ENCODE measurements at regions not wholly inside any gene's neighbourhood (a gene's known extent, or its start where the extent isn't known, plus 50 kb on each side); places are given as distances from the start of the nearest gene placed in this dataset.

DNA sequence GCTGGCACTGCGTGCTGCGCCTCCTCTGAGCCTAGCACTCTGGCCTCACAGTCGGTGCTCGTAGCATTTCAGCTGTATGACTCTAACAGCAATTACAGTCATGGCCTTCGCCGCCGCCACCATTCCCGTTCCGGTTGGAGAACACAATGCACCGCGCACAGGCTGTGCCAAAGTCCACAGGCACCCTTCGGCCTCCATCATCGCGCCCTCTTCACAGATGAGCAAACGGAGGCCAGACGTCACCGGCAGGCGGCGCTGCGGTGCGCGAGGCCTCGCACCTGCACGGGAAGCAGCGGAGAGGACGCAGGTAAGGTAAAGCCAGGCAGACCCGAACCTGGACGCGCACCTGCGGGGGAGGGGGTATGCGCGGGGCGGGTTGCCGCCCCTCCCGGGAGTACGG lies 128.9 kb downstream of the BARX1 start:
- Histone ChIP-seq H3K27ac (no peak overlapping the region), H3K9me3 (peaks cover 0 to 15% (median 0%) of the 10 kb centered on the region in 4 donors), H3K4me1 (peaks cover 0 to 7% (median 0%) of the 10 kb centered on the region in 4 donors), H3K27me3 (peaks cover 0 to 36% of the 10 kb centered on the region in 2 donors), H3K36me3 (no peaks in the 10 kb centered on the region), H3K4me3 (no peak overlapping the region)
- WGBS, 2 donors: 40 to 41% methylated on average over 15 to 25 of the region's 36 CpGs
- no peak for TF ChIP-seq POLR2A (IDR thresholded peaks at IDR 0.05)
- peak in 1 of 5 experiments; percentile 7 for TF ChIP-seq CTCF (IDR thresholded peaks at IDR 0.05)
- TF ChIP-seq EP300 (IDR thresholded peaks at IDR 0.05): no peak
- no peak for DNase-seq (ENCODE audit: low spot score in 2 of 2)

DNA sequence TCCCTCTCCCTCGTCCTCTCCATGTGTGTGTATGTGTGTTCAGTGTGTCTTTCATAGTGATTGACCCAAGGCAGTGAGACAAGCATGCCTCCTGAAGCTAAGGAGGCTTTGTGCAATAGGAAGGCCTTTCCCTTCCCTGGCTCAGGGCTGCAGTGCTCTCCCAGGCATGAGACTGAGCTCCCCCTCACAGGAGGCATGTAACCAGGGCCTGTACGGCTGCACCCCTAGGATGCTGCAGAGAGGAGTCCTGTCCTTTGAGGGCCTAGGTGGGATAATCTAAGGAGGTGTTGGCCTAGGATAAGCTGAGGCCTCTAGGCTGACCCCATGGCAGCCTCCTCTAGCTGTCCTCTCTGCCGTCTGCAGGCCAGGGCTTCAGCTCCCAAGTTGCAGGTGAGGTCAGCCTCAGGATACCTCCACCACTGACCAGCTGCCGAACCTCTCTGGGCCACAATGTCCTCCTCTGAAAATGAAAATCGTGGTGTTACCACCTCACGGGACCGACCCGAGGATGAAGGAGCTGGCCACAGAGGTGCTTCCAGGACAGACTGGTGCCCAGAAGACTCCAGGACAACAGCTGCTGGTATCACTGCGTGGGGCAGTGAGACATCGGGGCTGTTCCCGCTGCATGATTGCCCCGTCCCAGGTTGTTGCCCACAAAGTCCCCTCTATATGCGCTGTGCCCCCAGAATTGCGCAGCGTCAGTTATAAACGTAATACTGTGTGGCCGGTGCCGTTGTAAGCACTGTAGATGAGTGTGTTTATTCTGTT lies 129.6 kb downstream of the BARX1 start:
- Histone ChIP-seq H3K4me3 (no peak overlapping the region), H3K27ac (no peak overlapping the region), H3K36me3 (no peaks in the 10 kb centered on the region), H3K27me3 (peaks cover 0 to 33% of the 10 kb centered on the region in 2 donors), H3K9me3 (peaks cover 0 to 22% (median 0%) of the 10 kb centered on the region in 4 donors), H3K4me1 (peaks cover 0 to 7% (median 0%) of the 10 kb centered on the region in 4 donors)
- WGBS, 2 donors: 91% methylated on average over 17 to 18 of the region's 18 CpGs
- no peak for DNase-seq (ENCODE audit: low spot score in 2 of 2)
- TF ChIP-seq CTCF (IDR thresholded peaks at IDR 0.05): no peak
- TF ChIP-seq EP300 (IDR thresholded peaks at IDR 0.05): no peak
- TF ChIP-seq POLR2A (IDR thresholded peaks at IDR 0.05): no peak

DNA sequence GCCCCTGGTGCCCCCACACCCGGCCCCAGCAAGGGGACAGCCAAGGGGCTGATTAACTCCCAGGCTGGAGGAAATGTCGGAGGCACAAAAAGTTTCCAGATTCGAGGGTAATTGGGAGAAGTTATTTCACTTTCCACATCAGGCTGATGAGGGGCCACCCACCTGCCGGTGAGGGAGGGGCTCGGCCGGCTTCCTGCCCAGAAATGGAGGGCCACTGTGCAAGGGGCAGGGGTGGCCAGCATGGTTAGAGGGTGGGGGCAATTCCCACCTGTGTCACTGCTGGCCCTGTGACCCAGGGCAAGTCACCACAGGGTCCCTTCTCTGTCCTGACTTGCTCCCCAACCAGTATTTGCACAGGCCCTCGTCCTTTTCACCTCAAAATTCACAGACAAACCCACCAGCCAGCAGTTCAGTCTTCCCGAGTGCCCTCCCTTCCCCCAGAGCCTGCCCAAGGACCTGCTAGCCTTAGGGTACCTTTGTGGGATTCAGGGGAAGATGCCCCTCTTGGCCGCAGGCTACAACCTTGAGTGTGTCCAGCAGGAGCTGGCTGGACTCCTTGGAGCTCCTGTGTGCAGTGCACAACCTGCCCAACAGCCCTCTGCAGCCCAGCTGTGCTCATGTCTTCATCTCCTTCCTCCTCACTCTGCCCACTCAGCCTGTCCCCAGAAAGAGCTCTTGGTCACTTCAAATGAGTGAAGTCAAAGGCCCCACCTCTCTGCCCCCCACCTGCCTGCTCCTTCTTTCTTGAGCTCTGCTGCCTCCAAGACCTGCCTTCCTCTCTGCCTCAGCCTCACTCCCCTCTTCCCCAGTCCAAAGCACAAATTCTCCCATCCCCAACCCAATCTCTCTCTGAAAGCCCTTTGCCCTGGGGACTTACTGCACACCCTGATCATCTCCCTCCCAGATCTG lies 130.5 kb downstream of the BARX1 start:
- Histone ChIP-seq H3K36me3 (no peaks in the 10 kb centered on the region), H3K27me3 (peaks cover 0 to 30% of the 10 kb centered on the region in 2 donors), H3K27ac (no peak overlapping the region), H3K4me3 (no peak overlapping the region), H3K9me3 (peaks cover 0 to 25% (median 0%) of the 10 kb centered on the region in 4 donors), H3K4me1 (peaks cover 0 to 7% (median 0%) of the 10 kb centered on the region in 4 donors)
- TF ChIP-seq EP300 (IDR thresholded peaks at IDR 0.05) (no peak), CTCF (IDR thresholded peaks at IDR 0.05) (no peak), POLR2A (IDR thresholded peaks at IDR 0.05) (no peak)
- 53 to 70% methylated on average over 9 of the region's 9 CpGs for WGBS, 2 donors
- no peak for DNase-seq (ENCODE audit: low spot score in 2 of 2)

DNA sequence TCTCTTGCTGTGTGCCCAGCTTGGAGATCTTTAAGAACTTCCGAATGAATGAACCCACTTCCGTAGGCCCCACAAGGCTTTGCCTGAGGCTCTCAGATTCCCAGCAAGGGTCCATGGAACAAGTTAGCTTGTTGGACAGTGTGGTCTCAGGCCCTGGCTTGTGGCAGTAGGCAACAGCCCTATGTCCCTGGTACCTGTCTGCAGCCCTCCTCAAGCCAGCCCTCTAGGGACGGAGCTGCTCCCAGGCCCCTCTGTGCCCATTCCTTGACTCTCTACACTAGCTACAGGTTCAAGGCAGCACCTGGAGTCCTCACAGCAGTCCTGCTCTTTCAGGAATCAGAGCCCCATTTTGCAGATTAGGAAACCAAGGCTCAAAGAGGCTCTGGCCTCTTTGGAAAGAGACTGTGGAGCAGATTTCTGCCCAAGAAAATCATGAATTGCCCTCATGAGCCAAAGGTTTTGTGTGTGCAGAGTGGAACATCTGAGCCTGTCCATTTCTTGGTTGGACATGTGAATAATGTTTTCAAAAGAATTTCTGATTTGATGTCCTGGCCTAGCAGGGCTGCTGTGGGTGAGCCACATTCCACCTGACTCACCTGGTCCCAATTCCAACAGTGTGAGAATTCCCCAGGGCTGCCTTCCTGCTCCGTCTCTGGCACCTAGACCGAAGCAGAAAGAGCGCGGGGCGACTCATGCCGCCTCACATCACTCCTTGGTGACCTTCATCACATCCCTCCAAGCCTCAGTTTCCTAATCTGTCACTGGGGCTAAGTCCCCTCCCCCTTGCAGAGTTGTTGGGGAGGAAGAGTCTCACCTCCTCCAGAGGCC lies 131.7 kb downstream of the BARX1 start:
- WGBS, 2 donors: 93 to 96% methylated on average over 9 of the region's 9 CpGs
- no peak for TF ChIP-seq EP300 (IDR thresholded peaks at IDR 0.05)
- TF ChIP-seq CTCF (IDR thresholded peaks at IDR 0.05): no peak
- TF ChIP-seq POLR2A (IDR thresholded peaks at IDR 0.05): no peak
- H3K27ac ChIP-seq: no peak overlapping the region
- peaks cover 0 to 25% (median 0%) of the 10 kb centered on the region in 4 donors for H3K9me3 ChIP-seq
- H3K4me3 ChIP-seq: no peak overlapping the region
- peaks cover 0 to 26% of the 10 kb centered on the region in 2 donors for H3K27me3 ChIP-seq
- H3K4me1 ChIP-seq: peaks cover 0 to 7% (median 0%) of the 10 kb centered on the region in 4 donors
- H3K36me3 ChIP-seq: no peaks in the 10 kb centered on the region
- no peak for DNase-seq (ENCODE audit: low spot score in 2 of 2)
